Keratinocyte (primary cell): ENCODE measurements at regions not wholly inside any gene's neighbourhood (a gene's known extent, or its start where the extent isn't known, plus 50 kb on each side); places are given as distances from the start of the nearest gene placed in this dataset.

Experiments used
- DNase-seq: peaks from one replicate; pipeline ENCODE4 v3.0.0-alpha.2; 2011; ENCODE audit warnings: low read depth, missing footprints, low spot score
- FAIRE-seq: peaks from 2 replicates; lab custom pipeline; 2011; peaks lifted over from hg19 to GRCh38; lab: Jason Lieb, UNC
- H2AFZ ChIP-seq: 2 replicates; pipeline ENCODE4 v1.6.0; 2012; ENCODE audit warnings: low read length, control low read depth, inconsistent platforms; ENCODE audit not compliant: control insufficient read depth
- H3K27ac ChIP-seq: 2 replicates; pipeline ENCODE4 v1.5.1; 2011; ENCODE audit warnings: low read length; ENCODE audit not compliant: control insufficient read depth, insufficient read depth
- H3K27me3 ChIP-seq: 3 replicates; pipeline ENCODE4 v1.6.0; 2011; ENCODE audit warnings: low read length; ENCODE audit not compliant: control insufficient read depth, insufficient read depth; ENCODE audit errors: extremely low read depth
- H3K36me3 ChIP-seq, 2 experiments: 2 replicates in 1 of 2; 3 replicates in 1 of 2; pipeline ENCODE4 v1.5.1; 2011; ENCODE audit warnings: low read length in 2 of 2, mild to moderate bottlenecking in 1 of 2; ENCODE audit not compliant: control insufficient read depth in 2 of 2, insufficient read depth in 2 of 2; ENCODE audit errors: extremely low read depth in 1 of 2
- H3K4me1 ChIP-seq: 3 replicates; pipeline ENCODE4 v1.5.1; 2011; ENCODE audit warnings: low read length; ENCODE audit not compliant: control insufficient read depth, insufficient read depth; ENCODE audit errors: extremely low read depth
- H3K4me2 ChIP-seq: 3 replicates; pipeline ENCODE4 v1.6.0; 2011; ENCODE audit warnings: low read depth, low read length; ENCODE audit not compliant: control insufficient read depth, insufficient read depth; ENCODE audit errors: extremely low read depth
- H3K4me3 ChIP-seq, 3 experiments: fragments of 200-600 bp in 1 of 3; sonication (generic) in 1 of 3; 2 replicates in 2 of 3; 3 replicates in 1 of 3; pipeline ENCODE4 v1.5.1; 2011 to 2016; ENCODE audit warnings: low read length in 3 of 3, mild to moderate bottlenecking in 3 of 3, control low read depth in 2 of 3, inconsistent platforms in 1 of 3, low read depth in 1 of 3, mixed read lengths in 1 of 3, mixed run types in 1 of 3, moderate library complexity in 1 of 3; ENCODE audit not compliant: control insufficient read depth in 2 of 3, insufficient read depth in 2 of 3; ENCODE audit errors: extremely low read depth in 1 of 3
- H3K79me2 ChIP-seq: 2 replicates; pipeline ENCODE4 v1.6.0; 2012; ENCODE audit warnings: low read length; ENCODE audit not compliant: control insufficient read depth, insufficient read depth
- H3K9ac ChIP-seq: 3 replicates; pipeline ENCODE4 v1.6.0; 2011; ENCODE audit warnings: low read length; ENCODE audit not compliant: control insufficient read depth, insufficient read depth; ENCODE audit errors: extremely low read depth
- H3K9me1 ChIP-seq: 3 replicates; pipeline ENCODE4 v1.6.0; 2011; ENCODE audit warnings: low read length; ENCODE audit not compliant: control insufficient read depth, insufficient read depth; ENCODE audit errors: extremely low read depth
- H3K9me3 ChIP-seq: 2 replicates; pipeline ENCODE4 v1.5.1; 2012; ENCODE audit warnings: low read depth, low read length; ENCODE audit not compliant: control insufficient read depth
- H4K20me1 ChIP-seq: 3 replicates; pipeline ENCODE4 v1.6.0; 2011; ENCODE audit warnings: low read length; ENCODE audit not compliant: control insufficient read depth, insufficient read depth; ENCODE audit errors: extremely low read depth
- CTCF ChIP-seq, 3 experiments: IDR thresholded peaks in 1 of 3; conservative IDR thresholded peaks in 1 of 3; optimal IDR thresholded peaks in 1 of 3; 2 replicates in 2 of 3; 3 replicates in 1 of 3; pipeline versions ENCODE3 to v1.5.1; 2011; ENCODE audit warnings: low read length in 3 of 3, mild to moderate bottlenecking in 3 of 3, moderate library complexity in 2 of 3, control low read depth in 1 of 3, inconsistent platforms in 1 of 3; ENCODE audit not compliant: insufficient read depth in 2 of 3; ENCODE audit errors: extremely low read depth in 1 of 3
- EZH2 ChIP-seq: IDR thresholded peaks from one replicate; pipeline ENCODE4 v1.6.1; 2012; ENCODE audit warnings: inconsistent platforms, mild to moderate bottlenecking, low read length, moderate library complexity
- dilution Hi-C: fragments of 300-500 bp; cut with MboI; formaldehyde crosslinking; loops from one replicate; pipeline ENCODE4 v1.7.0; 2020; ENCODE audit warnings: low sequenced_read_pairs; ENCODE audit not compliant: extremely low pct_ligation_motif_present

GRCh38 chr3:118097660-118098059, 937.0 kb downstream of the IGSF11 start:
- no peaks in the 10 kb centered on the region for H3K79me2 ChIP-seq
- no peaks in the 10 kb centered on the region for H3K4me1 ChIP-seq
- H3K4me2 ChIP-seq: no peak overlapping the region
- H3K9ac ChIP-seq: no peak overlapping the region
- TF ChIP-seq CTCF (optimal IDR thresholded peaks at IDR 0.05 in 1 of 3, IDR thresholded peaks at IDR 0.05 in 1 of 3, conservative IDR thresholded peaks at IDR 0.05 in 1 of 3; ENCODE audit: extremely low read depth in 1 of 3, insufficient read depth in 2 of 3, low read length in 3 of 3) (no peak), EZH2 (no peak)
- dilution Hi-C loops: no loop called here
- H3K9me1 ChIP-seq: no peaks in the 10 kb centered on the region
- no peaks in the 10 kb centered on the region for H3K36me3 ChIP-seq
- FAIRE-seq (no peak), DNase-seq (no peak)
- no peaks in the 10 kb centered on the region for H3K9me3 ChIP-seq
- H3K27me3 ChIP-seq: no peaks in the 10 kb centered on the region
- no peak overlapping the region for H3K27ac ChIP-seq
- no peak overlapping the region for H2AFZ ChIP-seq
- no peak overlapping the region for H3K4me3 ChIP-seq
- no peaks in the 10 kb centered on the region for H4K20me1 ChIP-seq

GRCh38 chr3:118098827-118099226, 935.8 kb downstream of the IGSF11 start:
- Histone ChIP-seq H2AFZ (no peak overlapping the region), H3K9me3 (no peaks in the 10 kb centered on the region), H4K20me1 (no peaks in the 10 kb centered on the region), H3K36me3 (no peaks in the 10 kb centered on the region), H3K27me3 (no peaks in the 10 kb centered on the region), H3K4me2 (no peak overlapping the region), H3K79me2 (no peaks in the 10 kb centered on the region), H3K4me1 (no peaks in the 10 kb centered on the region), H3K9me1 (no peaks in the 10 kb centered on the region), H3K9ac (no peak overlapping the region), H3K27ac (no peak overlapping the region), H3K4me3 (no peak overlapping the region)
- FAIRE-seq: no peak
- TF ChIP-seq CTCF (optimal IDR thresholded peaks at IDR 0.05 in 1 of 3, IDR thresholded peaks at IDR 0.05 in 1 of 3, conservative IDR thresholded peaks at IDR 0.05 in 1 of 3; ENCODE audit: extremely low read depth in 1 of 3, insufficient read depth in 2 of 3, low read length in 3 of 3): no peak
- TF ChIP-seq EZH2: no peak
- dilution Hi-C loops: no loop called here
- no peak for DNase-seq
